Retinal pigment epithelial cell (primary cell): ENCODE measurements at regions not wholly inside any gene's neighbourhood (a gene's known extent, or its start where the extent isn't known, plus 50 kb on each side); places are given as distances from the start of the nearest gene placed in this dataset.

Experiments
- DNase-seq: peaks from one replicate; pipeline ENCODE4 v3.0.0-alpha.2; 2010; ENCODE audit warnings: low read depth
- H3K4me3 ChIP-seq: 2 replicates; pipeline ENCODE4 v1.5.1; 2011; ENCODE audit warnings: mild to moderate bottlenecking, low read length, control low read depth, moderate library complexity
- CTCF ChIP-seq: conservative IDR thresholded peaks from 2 replicates; pipeline ENCODE4 v1.5.1; 2011; ENCODE audit warnings: low read depth, low read length, control low read depth, inconsistent platforms

- TF ChIP-seq CTCF: no peak
- H3K4me3 ChIP-seq: no peak overlapping the region
- DNase-seq: no peak
These were observed 193.5 kb upstream of the ELL2 start for GRCh38 chr5:96155147-96155546.

- H3K4me3 ChIP-seq: no peak overlapping the region
- TF ChIP-seq CTCF: no peak
- no peak for DNase-seq
These were observed 190.2 kb upstream of the ELL2 start for GRCh38 chr5:96151891-96152290.

- no peak overlapping the region for H3K4me3 ChIP-seq
- no peak for DNase-seq
- TF ChIP-seq CTCF: no peak
These were observed 188.4 kb upstream of the ELL2 start for GRCh38 chr5:96150007-96150406.

GRCh38 chr5:96149546-96149945, 187.9 kb upstream of the ELL2 start:
- no peak for DNase-seq
- no peak overlapping the region for H3K4me3 ChIP-seq
- TF ChIP-seq CTCF: no peak

GRCh38 chr5:96149021-96149420, 187.4 kb upstream of the ELL2 start:
- no peak for DNase-seq
- H3K4me3 ChIP-seq: no peak overlapping the region
- TF ChIP-seq CTCF: no peak

GRCh38 chr5:96148376-96148775, 186.7 kb upstream of the ELL2 start:
- no peak for DNase-seq
- no peak overlapping the region for H3K4me3 ChIP-seq
- TF ChIP-seq CTCF: no peak

GRCh38 chr5:96147866-96148265, 186.2 kb upstream of the ELL2 start:
- DNase-seq: no peak
- no peak for TF ChIP-seq CTCF
- H3K4me3 ChIP-seq: no peak overlapping the region
